ENCODE measurements at regions not wholly inside any gene's neighbourhood (a gene's known extent, or its start where the extent isn't known, plus 50 kb on each side); places are given as distances from the start of the nearest gene placed in this dataset.

DNA sequence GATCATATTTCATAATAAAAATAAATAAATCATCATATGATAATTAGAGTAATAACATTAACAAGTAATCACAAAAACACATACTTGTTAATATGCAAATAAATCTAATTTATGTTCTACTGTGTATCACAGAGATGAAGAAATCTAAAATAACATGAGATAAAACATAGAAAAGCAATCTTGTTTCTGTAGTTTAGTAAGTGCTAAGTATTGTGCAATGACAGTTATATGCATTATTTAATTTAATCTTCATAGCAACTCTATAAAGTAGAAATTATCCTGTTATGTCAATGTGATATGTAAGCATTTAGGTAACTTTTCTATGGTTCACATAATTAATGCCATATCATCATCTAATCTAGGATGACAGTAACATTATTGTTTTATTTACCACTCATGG lies 108.2 kb upstream of the KCNMB2 start:
- TF ChIP-seq, protein P1, sequence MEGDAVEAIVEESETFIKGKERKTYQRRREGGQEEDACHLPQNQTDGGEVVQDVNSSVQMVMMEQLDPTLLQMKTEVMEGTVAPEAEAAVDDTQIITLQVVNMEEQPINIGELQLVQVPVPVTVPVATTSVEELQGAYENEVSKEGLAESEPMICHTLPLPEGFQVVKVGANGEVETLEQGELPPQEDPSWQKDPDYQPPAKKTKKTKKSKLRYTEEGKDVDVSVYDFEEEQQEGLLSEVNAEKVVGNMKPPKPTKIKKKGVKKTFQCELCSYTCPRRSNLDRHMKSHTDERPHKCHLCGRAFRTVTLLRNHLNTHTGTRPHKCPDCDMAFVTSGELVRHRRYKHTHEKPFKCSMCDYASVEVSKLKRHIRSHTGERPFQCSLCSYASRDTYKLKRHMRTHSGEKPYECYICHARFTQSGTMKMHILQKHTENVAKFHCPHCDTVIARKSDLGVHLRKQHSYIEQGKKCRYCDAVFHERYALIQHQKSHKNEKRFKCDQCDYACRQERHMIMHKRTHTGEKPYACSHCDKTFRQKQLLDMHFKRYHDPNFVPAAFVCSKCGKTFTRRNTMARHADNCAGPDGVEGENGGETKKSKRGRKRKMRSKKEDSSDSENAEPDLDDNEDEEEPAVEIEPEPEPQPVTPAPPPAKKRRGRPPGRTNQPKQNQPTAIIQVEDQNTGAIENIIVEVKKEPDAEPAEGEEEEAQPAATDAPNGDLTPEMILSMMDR (conservative IDR thresholded peaks at IDR 0.05): no peak
- TF ChIP-seq ZFX (IDR thresholded peaks at IDR 0.05): no peak

Measured in C4-2B (cell line).